HS-5 (cell line): ENCODE measurements at regions not wholly inside any gene's neighbourhood (a gene's known extent, or its start where the extent isn't known, plus 50 kb on each side); places are given as distances from the start of the nearest gene placed in this dataset.
"Not testable (repeated sequence)": the region's sequence is repeated elsewhere in the genome, so short reads cannot be mapped to it uniquely, and the experiment has no call there.

ENCODE experiments used
- DNase-seq: peaks from one replicate; pipeline ENCODE4 v3.0.0-alpha.2; 2012; ENCODE audit warnings: low read depth

- no peak for DNase-seq
Measured at GRCh38 chr3:167102071-167102470, 278.0 kb downstream of the ZBBX start.

DNA sequence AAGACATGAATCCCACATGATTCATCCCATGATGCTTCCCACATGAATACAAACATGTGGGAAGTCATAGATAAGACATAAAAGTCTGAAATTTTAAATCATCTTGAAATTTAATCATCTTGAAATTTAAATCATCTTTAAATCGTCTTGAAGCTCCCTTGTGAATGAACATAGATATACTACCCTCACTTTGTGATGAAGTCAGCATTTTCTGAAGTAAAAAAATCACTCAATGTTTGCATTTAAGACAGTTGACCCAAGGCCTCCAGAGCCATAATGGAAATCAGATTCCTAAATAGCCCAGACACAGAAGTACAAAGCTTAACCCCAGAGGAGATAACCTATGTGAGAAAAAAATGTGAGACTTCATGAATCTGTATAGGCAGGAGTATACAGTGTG, 279.4 kb downstream of the ZBBX start:
- DNase-seq = no peak

GRCh38 chr3:167100200-167100599, 279.9 kb downstream of the ZBBX start:
- DNase-seq = no peak

DNA sequence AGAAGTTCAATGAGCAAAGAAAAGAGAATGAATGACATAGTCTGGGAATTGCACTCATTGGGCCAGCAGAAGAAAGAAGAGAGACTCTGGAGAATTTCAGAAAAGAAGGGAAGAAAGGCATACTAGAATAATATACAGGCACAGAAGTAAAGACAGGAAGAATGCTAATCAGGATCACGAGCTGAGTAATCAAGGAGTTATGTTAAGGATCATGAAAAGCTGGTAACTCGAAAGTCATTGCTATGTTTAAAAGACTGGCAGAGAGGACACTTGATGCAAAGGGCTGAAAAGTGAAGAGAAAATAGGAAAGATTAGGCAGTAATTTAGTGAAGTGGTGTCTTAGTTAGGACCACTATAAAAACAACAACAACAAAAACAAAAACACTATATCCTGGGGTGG, 284.1 kb downstream of the ZBBX start:
- DNase-seq = no peak

DNA sequence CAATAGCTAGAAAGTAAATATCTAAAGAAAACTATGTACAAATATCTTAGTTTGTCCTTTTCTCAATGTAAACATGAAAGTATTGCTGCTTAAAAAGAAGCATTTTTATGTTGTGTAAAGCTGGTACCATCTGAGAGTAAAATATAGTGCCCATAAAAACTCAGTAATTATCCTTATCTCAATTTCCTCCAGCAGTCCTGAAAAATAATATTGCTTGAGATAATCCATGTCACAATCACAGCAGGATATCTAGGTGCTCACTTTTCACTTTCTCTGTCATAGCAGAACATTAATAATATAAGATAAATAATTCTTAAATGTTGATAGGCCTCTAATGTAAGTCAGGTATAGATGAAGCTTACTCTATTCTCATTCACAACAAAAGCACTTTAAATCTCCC, 285.5 kb downstream of the ZBBX start:
- DNase-seq = no peak

- DNase-seq = peak; percentile 55
Measured at GRCh38 chr3:167091226-167091625, 288.9 kb downstream of the ZBBX start.

DNA sequence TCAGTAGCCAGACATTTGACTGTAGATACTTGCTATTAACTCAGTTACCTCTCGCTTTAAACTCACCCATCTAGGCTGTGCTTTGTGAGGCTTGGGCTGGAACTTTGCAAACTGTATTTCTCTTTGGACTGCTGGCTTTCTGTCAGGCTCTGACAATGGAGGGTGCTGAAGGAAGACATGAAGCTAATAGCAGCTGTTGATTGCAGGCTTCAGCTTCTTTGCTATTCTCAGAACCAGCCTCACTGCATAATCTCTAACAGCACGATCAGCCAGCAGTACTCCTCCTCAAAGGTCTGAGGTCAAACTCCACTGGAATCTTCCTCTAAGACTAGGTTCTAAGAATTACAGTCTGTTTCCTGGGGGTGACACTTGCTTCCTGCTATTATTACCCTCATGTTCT, 295.6 kb downstream of the ZBBX start:
- no peak for DNase-seq

GRCh38 chr3:167078070-167078622, 302.0 kb downstream of the ZBBX start:
- DNase-seq = peak; percentile 29

GRCh38 chr3:167067787-167068161, 312.3 kb downstream of the ZBBX start:
- DNase-seq = no peak

DNA sequence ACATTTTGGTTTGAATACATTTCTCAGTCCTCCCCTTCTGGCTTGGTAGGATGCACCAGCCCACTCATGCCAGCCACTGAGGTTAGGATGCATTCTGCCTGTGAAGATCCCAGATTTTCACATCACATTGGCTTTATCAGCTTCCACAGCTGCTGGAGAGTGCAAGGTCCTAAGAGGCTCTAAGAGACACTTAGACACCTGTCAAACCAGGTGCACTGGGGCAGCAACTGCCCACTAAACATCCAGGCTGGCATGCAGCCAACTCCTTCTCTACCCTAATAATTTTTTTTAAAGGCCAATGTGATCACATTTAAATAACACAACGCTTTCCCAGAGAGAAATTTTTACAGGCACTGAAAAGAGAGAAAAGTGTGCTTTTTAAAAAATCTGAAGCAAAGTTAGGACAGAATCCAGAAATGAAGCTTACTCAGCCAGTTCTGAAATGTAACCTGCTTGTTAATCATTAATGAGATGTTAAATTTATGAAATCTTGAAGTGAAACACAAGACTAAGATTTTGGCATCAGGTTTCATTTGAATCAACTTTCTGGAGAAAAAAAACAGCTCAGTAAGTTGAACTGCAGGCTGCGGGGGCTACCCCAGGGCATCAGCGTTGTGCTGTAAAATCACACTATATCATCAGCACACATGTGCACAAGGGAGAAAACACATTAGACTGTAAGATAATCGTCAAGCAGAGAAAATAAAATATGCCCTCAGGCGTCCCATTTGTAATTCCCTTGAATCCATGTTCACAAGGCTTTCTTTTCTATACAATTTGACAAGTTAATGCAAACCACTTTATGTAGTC, 312.9 kb downstream of the ZBBX start:
- no peak for DNase-seq

GRCh38 chr3:167057581-167057980, 322.5 kb downstream of the ZBBX start:
- no peak for DNase-seq

DNA sequence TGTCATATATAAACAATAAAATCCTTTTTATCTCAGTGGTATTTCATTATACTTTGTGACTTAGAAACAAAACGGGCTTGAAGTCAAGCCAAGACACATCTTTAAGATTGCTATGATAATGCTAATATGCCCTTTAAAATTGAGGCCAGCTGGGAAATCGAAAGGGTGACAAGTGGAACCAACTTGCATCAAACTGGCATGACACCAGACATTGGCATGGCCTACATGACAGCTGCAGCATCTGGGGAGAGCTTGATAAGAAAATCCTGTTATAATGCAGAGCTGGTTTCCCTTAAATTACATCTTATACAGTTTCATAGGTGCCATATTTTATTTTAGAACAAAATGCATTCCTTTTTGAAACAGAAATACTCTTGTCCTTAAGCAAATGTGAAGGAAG, 325.2 kb downstream of the ZBBX start:
- no peak for DNase-seq

DNA sequence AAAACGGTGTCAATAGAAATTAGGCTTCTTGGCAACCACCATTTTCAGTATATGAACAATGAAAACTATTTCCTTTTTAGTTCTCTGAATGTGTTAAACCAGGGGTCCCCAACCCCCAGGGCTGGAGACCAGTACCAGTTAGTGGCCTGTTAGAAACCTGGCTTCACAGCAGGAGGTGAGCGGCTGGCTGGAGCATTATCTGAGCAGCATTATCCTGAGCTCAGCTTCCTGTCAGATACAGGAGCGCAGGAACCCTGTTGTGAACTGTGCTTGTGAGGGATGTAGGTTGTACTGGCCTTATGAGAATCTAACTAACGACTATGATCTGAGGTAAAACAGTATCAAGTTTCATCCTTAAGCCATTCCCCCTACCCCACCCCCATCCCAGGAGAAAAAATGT, 328.7 kb downstream of the ZBBX start:
- DNase-seq = no peak

- no peak for DNase-seq
Measured at GRCh38 chr3:167033866-167034265, 346.2 kb downstream of the ZBBX start.

DNA sequence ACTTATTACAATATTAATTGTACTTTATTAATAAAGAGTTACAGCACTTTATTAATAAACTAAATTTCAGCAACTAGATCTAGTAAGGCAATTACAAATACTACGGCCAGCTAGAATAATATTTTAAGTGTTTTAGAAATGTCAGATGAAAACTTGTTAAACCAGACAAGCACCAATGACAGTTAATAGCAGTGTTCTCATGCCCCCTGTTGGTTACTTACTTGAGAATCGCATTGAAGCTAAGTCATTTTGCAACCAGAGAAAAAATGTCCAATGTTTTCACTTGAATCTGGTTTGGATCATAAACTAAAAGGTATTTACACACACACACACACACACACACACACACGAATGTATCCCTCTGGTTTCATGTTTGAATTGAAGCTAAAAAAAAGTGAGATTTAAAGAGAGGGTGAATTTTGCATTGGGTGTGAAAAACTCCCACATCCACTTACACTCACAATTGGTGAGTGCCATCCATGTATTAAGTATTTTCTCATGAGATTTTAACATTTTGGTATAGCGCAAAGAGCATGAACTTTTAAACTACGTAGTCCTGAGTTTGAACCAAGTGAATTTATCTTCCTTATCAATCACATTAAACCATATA, 347.7 kb downstream of the ZBBX start:
- DNase-seq = peak; percentile 22

GRCh38 chr3:167031364-167032049, 348.6 kb downstream of the ZBBX start:
- DNase-seq = no peak

GRCh38 chr3:167030082-167030725, 349.9 kb downstream of the ZBBX start:
- DNase-seq = no peak

- not testable (repeated sequence) for DNase-seq
Measured at GRCh38 chr3:167019503-167019902, 360.6 kb downstream of the ZBBX start.

DNA sequence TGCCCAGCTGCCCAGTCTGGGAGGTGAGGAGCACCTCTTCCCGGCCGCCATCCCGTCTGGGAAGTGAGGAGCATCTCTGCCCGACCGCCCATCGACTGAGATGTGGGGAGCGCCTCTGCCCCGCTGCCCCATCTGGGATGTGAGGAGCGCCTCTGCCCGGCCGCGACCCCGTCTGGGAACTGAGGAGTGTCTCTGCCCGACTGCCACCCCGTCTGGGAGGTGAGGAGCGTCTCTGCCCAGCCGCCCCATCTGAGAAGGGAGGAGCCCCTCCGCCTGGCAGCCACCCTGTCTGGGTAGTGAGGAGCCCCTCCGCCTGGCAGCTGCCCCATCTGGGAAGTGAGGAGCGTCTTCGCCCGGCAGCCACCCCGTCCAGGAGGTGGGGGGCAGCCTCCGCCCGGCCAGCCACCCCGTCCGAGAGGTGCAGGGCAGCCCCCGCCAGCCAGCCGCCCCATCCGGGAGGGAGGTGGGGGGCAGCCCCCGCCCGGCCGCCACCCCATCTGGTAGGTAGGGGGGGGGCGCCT, 361.4 kb downstream of the ZBBX start:
- DNase-seq = not testable (repeated sequence)

- DNase-seq = no peak
Measured at GRCh38 chr3:167012691-167013090, 367.4 kb downstream of the ZBBX start.

GRCh38 chr3:167008791-167009190, 371.3 kb downstream of the ZBBX start:
- no peak for DNase-seq

DNA sequence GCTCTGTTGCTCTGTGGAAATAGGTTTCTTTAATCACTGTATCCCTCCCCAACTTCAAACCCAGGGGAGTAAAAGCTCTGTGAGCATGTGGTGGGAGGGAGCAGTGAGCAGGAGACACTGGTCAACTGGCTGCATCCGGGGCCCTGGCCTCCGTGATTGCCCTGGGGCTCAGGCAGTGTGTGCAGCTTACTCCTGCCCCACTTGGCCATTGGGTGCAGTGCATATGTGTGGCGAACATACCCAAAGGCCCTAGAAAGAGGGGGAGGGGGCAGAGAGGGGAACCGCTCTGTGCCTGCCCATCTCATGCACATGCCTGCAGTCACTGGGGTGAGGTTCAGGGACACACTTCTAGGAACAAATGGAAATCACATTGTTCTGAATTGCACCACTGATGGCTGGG, 378.7 kb downstream of the ZBBX start:
- DNase-seq = no peak
